Hepatocyte (in vitro differentiated cells): ENCODE measurements at regions not wholly inside any gene's neighbourhood (a gene's known extent, or its start where the extent isn't known, plus 50 kb on each side); places are given as distances from the start of the nearest gene placed in this dataset.
"Not testable (repeated sequence)": the region's sequence is repeated elsewhere in the genome, so short reads cannot be mapped to it uniquely, and the experiment has no call there.

Source experiments
- EZH2 ChIP-seq: fragments of 200-600 bp; sonication (generic); IDR thresholded peaks from 2 replicates; pipeline ENCODE4 v1.6.1; 2016; ENCODE audit warnings: antibody characterized with exemption, mild to moderate bottlenecking, borderline replicate concordance
- TF ChIP-seq, protein P1 (sequence below): fragments of 200-600 bp; sonication (generic); IDR thresholded peaks from 2 replicates; pipeline ENCODE4 v1.5.1; 2016; ENCODE audit warnings: antibody characterized with exemption, mild to moderate bottlenecking; ENCODE audit not compliant: poor library complexity

- TF ChIP-seq, protein P1, sequence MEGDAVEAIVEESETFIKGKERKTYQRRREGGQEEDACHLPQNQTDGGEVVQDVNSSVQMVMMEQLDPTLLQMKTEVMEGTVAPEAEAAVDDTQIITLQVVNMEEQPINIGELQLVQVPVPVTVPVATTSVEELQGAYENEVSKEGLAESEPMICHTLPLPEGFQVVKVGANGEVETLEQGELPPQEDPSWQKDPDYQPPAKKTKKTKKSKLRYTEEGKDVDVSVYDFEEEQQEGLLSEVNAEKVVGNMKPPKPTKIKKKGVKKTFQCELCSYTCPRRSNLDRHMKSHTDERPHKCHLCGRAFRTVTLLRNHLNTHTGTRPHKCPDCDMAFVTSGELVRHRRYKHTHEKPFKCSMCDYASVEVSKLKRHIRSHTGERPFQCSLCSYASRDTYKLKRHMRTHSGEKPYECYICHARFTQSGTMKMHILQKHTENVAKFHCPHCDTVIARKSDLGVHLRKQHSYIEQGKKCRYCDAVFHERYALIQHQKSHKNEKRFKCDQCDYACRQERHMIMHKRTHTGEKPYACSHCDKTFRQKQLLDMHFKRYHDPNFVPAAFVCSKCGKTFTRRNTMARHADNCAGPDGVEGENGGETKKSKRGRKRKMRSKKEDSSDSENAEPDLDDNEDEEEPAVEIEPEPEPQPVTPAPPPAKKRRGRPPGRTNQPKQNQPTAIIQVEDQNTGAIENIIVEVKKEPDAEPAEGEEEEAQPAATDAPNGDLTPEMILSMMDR: not testable (repeated sequence)
- TF ChIP-seq EZH2: not testable (repeated sequence)
Observed at GRCh38 chr7:66461397-66461796, 167.3 kb upstream of the KCTD7 start.
